MCF 10A (cell line): ENCODE measurements at regions not wholly inside any gene's neighbourhood (a gene's known extent, or its start where the extent isn't known, plus 50 kb on each side); places are given as distances from the start of the nearest gene placed in this dataset.

Experiments
- BruUV-seq: library from RNA; stranded (reverse); fragments of 400-500 nt; replicated peaks from 2 replicates; lab custom pipeline; 2021; lab: Mats Ljungman, UMichigan
- CTCF ChIA-PET: fragments of 300-600 bp; sonication (Branson Sonifier 250); formaldehyde crosslinking; extraction: SDS; loops from one replicate; lab custom pipeline; 2021; ENCODE audit warnings: antibody characterized with exemption, inconsistent platforms; lab: Yijun Ruan, JAX
- POLR2A ChIA-PET: fragments of 300-600, 350-650 bp; sonication (Branson Sonifier 250); formaldehyde crosslinking; extraction: SDS; loops from one replicate; lab custom pipeline; 2020; ENCODE audit warnings: antibody characterized with exemption, inconsistent platforms; lab: Yijun Ruan, JAX
- DNase-seq: peaks from one replicate; pipeline ENCODE4 v3.0.0-alpha.2; 2018; ENCODE audit not compliant: unreplicated experiment
- H3K27ac Mint-ChIP-seq: one replicate; pipeline ENCODE4 v1.8.0; 2022; ENCODE audit warnings: mild to moderate bottlenecking, low read depth, mixed read lengths; ENCODE audit not compliant: unreplicated experiment
- H3K27me3 Mint-ChIP-seq: one replicate; pipeline ENCODE4 v1.8.0; 2022; ENCODE audit warnings: mixed read lengths; ENCODE audit not compliant: insufficient read depth, unreplicated experiment
- H3K36me3 Mint-ChIP-seq: one replicate; pipeline ENCODE4 v1.8.0; 2022; ENCODE audit warnings: mild to moderate bottlenecking, moderate library complexity, mixed read lengths; ENCODE audit not compliant: insufficient read depth, unreplicated experiment
- H3K4me1 Mint-ChIP-seq: one replicate; pipeline ENCODE4 v1.8.0; 2022; ENCODE audit warnings: mixed read lengths; ENCODE audit not compliant: insufficient read depth, unreplicated experiment
- H3K4me3 Mint-ChIP-seq: one replicate; pipeline ENCODE4 v1.8.0; 2022; ENCODE audit warnings: mild to moderate bottlenecking, moderate library complexity, mixed read lengths; ENCODE audit not compliant: unreplicated experiment
- H3K9me3 Mint-ChIP-seq: one replicate; pipeline ENCODE4 v1.8.0; 2022; ENCODE audit warnings: mixed read lengths; ENCODE audit not compliant: unreplicated experiment
- CTCF ChIP-seq: fragments of 200-600 bp; IDR thresholded peaks from one replicate; pipeline ENCODE4 v1.8.0; 2022; ENCODE audit warnings: antibody characterized with exemption, mild to moderate bottlenecking; ENCODE audit not compliant: unreplicated experiment
- intact Hi-C: fragments of 100-400 bp; cut with micrococcal nuclease; formaldehyde crosslinking; loops from 2 replicates; pipeline ENCODE4 v1.14.1; 2022

GRCh38 chr20:11044561-11044960 lies 370.8 kb upstream of the JAG1 start:
- intact Hi-C loops = no loop called here
- H3K36me3 Mint-ChIP-seq = no peaks in the 10 kb centered on the region
- DNase-seq = no peak
- H3K4me1 Mint-ChIP-seq = no peaks in the 10 kb centered on the region
- CTCF ChIA-PET = interaction anchor here (0.7 to 1.1 kb wide), 2 partner anchors 9 to 555 kb away, joined by 3 read pairs; no protein-coding TSS in a partner anchor
- H3K27ac Mint-ChIP-seq = no peak overlapping the region
- no TSS peak for BruUV-seq
- H3K9me3 Mint-ChIP-seq = no peaks in the 10 kb centered on the region
- H3K27me3 Mint-ChIP-seq = no peaks in the 10 kb centered on the region
- POLR2A ChIA-PET = interaction anchor here (0.6 kb wide), 1 partner anchor 108 kb away, joined by 3 read pairs; no protein-coding TSS in a partner anchor
- no peak overlapping the region for H3K4me3 Mint-ChIP-seq
- no peak for TF ChIP-seq CTCF

GRCh38 chr20:11045412-11046175 lies 371.8 kb upstream of the JAG1 start:
- CTCF ChIA-PET = interaction anchor here (0.6 kb wide), 2 partner anchors 47 to 295 kb away, joined by 3 to 4 read pairs; no protein-coding TSS in a partner anchor
- Mint-ChIP-seq H3K27ac (no peak overlapping the region), H3K4me3 (no peak overlapping the region), H3K9me3 (no peaks in the 10 kb centered on the region), H3K4me1 (no peaks in the 10 kb centered on the region), H3K36me3 (no peaks in the 10 kb centered on the region), H3K27me3 (no peaks in the 10 kb centered on the region)
- BruUV-seq = no TSS peak
- TF ChIP-seq CTCF = no peak
- POLR2A ChIA-PET = interaction anchor here (0.6 to 1.2 kb wide), 2 partner anchors 8 to 107 kb away, joined by 3 to 5 read pairs; no protein-coding TSS in a partner anchor
- no peak for DNase-seq
- intact Hi-C loops = no loop called here

DNA sequence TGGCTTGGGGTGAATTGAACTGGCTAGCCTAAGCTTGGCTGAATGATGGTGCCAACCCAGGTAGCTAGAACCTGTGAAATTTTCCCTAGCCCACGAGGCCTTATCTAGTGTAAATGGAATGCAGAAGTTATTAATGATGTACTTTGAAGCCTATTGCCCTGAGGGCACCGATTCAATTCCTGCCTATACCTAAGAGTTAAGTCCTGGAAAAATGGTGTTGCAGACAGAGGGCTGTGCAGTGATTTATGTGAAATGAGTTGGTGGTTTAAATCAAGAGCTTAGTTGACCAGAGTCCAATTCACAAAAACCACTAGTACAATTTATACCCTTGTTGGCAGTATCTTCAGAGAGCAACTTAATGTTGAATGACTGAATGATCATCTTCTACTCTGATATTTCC lies 373.8 kb upstream of the JAG1 start:
- Mint-ChIP-seq H3K4me3 (no peak overlapping the region), H3K27ac (no peak overlapping the region), H3K27me3 (no peaks in the 10 kb centered on the region), H3K9me3 (no peaks in the 10 kb centered on the region), H3K36me3 (no peaks in the 10 kb centered on the region), H3K4me1 (no peaks in the 10 kb centered on the region)
- CTCF ChIA-PET = interaction anchor here (0.6 kb wide), 2 partner anchors 205 to 340 kb away, joined by 3 to 4 read pairs; no protein-coding TSS in a partner anchor
- POLR2A ChIA-PET = interaction anchor here (0.8 kb wide), 1 partner anchor 13 kb away, joined by 3 read pairs; no protein-coding TSS in a partner anchor
- intact Hi-C loops = no loop called here
- no TSS peak for BruUV-seq
- TF ChIP-seq CTCF = no peak
- DNase-seq = peak; percentile 7

DNA sequence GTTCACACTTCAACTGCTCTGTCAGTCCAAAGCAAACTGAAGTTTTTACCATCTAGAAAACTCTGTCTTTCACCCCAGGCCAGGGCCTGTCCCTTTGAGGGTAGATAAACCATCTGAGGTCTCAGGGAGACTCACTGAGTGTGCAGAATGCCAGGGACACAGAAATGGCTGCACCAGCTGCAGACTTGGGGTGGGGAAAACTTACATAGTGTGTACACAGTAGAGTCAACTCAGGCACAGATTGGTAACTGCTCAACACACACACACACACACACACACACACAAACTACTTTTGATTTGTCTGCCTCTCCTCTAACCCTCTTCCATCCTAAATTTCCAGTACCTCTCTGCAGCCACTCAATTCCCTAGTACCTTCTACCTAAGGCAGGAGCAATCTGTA lies 374.9 kb upstream of the JAG1 start:
- no peak for DNase-seq

More for the DNA sequence above, 374.9 kb upstream of the JAG1 start:
- Mint-ChIP-seq H3K4me3 (no peak overlapping the region), H3K27ac (no peak overlapping the region), H3K4me1 (no peaks in the 10 kb centered on the region), H3K36me3 (no peaks in the 10 kb centered on the region), H3K27me3 (no peaks in the 10 kb centered on the region), H3K9me3 (no peaks in the 10 kb centered on the region)
- ChIA-PET POLR2A (no interaction called here), CTCF (no interaction called here)
- intact Hi-C loops = no loop called here
- BruUV-seq = no TSS peak
- TF ChIP-seq CTCF = no peak
